ENCODE measurements at regions not wholly inside any gene's neighbourhood (a gene's known extent, or its start where the extent isn't known, plus 50 kb on each side); places are given as distances from the start of the nearest gene placed in this dataset.

GRCh38 chr10:128530946-128531345 is 404.7 kb upstream of the MKI67 start:
- no peak overlapping the region for H3K4ac ChIP-seq (ENCODE audit: low read length)
- H3K36me3 ChIP-seq (replicated peaks in 1 of 2; ENCODE audit: control insufficient read depth in 2 of 2, insufficient read depth in 2 of 2, low read length in 2 of 2) = no peaks in the 10 kb centered on the region
- H3K18ac ChIP-seq (ENCODE audit: low read length) = no peak overlapping the region
- no peak overlapping the region for H4K8ac ChIP-seq (ENCODE audit: low read depth, low read length)
- H2AK5ac ChIP-seq (ENCODE audit: low read depth, low read length) = no peak overlapping the region
- H3K9me3 ChIP-seq (replicated peaks in 1 of 2; ENCODE audit: control insufficient read depth in 2 of 2, insufficient read depth in 1 of 2, low read depth in 1 of 2, low read length in 2 of 2) = no peaks in the 10 kb centered on the region
- no peak overlapping the region for H3K27ac ChIP-seq (replicated peaks; ENCODE audit: low read length)
- no peak overlapping the region for H3K4me3 ChIP-seq (ENCODE audit: low read length in 2 of 2)
- H3K4me1 ChIP-seq (ENCODE audit: control insufficient read depth in 2 of 2, insufficient read depth in 1 of 2, low read depth in 1 of 2, low read length in 2 of 2) = peaks cover 0 to 2% of the 10 kb centered on the region in 2 donors
- no peak overlapping the region for H2BK120ac ChIP-seq (ENCODE audit: low read depth, low read length)
- H3K4me2 ChIP-seq (ENCODE audit: insufficient read depth, low read length, poor library complexity, severe bottlenecking) = no peak overlapping the region
- H3K79me1 ChIP-seq (ENCODE audit: low read depth, low read length) = no peaks in the 10 kb centered on the region
- H3K14ac ChIP-seq (ENCODE audit: low read length) = no peak overlapping the region
- H3K23ac ChIP-seq (ENCODE audit: low read depth, low read length, poor library complexity) = no peak overlapping the region
- H2AFZ ChIP-seq (ENCODE audit: low read length) = no peak overlapping the region
- no peak overlapping the region for H2BK12ac ChIP-seq (ENCODE audit: low read length)
- H4K91ac ChIP-seq (ENCODE audit: low read depth, low read length, poor library complexity) = no peak overlapping the region
- no peak overlapping the region for H2BK15ac ChIP-seq (ENCODE audit: low read length)
- peaks cover 0 to 1% (median 0%) of the 10 kb centered on the region in 3 experiments for H3K27me3 ChIP-seq (ENCODE audit: control insufficient read depth in 3 of 3, insufficient read depth in 3 of 3, low read depth in 1 of 3, low read length in 3 of 3)
- no peak overlapping the region for H2BK5ac ChIP-seq (ENCODE audit: low read length)
- H3K9ac ChIP-seq (ENCODE audit: low read depth, low read length, poor library complexity) = no peak overlapping the region
- no peak for DNase-seq (ENCODE audit: low spot score)
- WGBS, 2 donors (ENCODE audit: extremely low coverage in 2 of 2, insufficient read length in 2 of 2, insufficient replicate concordance in 1 of 2) = no CpG with 5 or more reads among the region's 2 CpGs

GRCh38 chr10:128534686-128535085 is 408.5 kb upstream of the MKI67 start:
- H3K27me3 ChIP-seq (ENCODE audit: control insufficient read depth in 3 of 3, insufficient read depth in 3 of 3, low read depth in 1 of 3, low read length in 3 of 3) = peaks cover 0 to 6% (median 1%) of the 10 kb centered on the region in 3 experiments
- no peak for DNase-seq (ENCODE audit: low spot score)
- no peaks in the 10 kb centered on the region for H3K79me1 ChIP-seq (ENCODE audit: low read depth, low read length)
- H2BK120ac ChIP-seq (ENCODE audit: low read depth, low read length) = no peak overlapping the region
- H3K4me3 ChIP-seq (ENCODE audit: low read length in 2 of 2) = no peak overlapping the region
- H4K91ac ChIP-seq (ENCODE audit: low read depth, low read length, poor library complexity) = no peak overlapping the region
- no peak overlapping the region for H2BK5ac ChIP-seq (ENCODE audit: low read length)
- no CpG with 5 or more reads among the region's 5 CpGs for WGBS, 2 donors (ENCODE audit: extremely low coverage in 2 of 2, insufficient read length in 2 of 2, insufficient replicate concordance in 1 of 2)
- no peak overlapping the region for H2BK12ac ChIP-seq (ENCODE audit: low read length)
- no peak overlapping the region for H3K23ac ChIP-seq (ENCODE audit: low read depth, low read length, poor library complexity)
- no peak overlapping the region for H3K4ac ChIP-seq (ENCODE audit: low read length)
- H2AK5ac ChIP-seq (ENCODE audit: low read depth, low read length) = no peak overlapping the region
- no peak overlapping the region for H3K18ac ChIP-seq (ENCODE audit: low read length)
- H3K14ac ChIP-seq (ENCODE audit: low read length) = no peak overlapping the region
- no peak overlapping the region for H3K4me2 ChIP-seq (ENCODE audit: insufficient read depth, low read length, poor library complexity, severe bottlenecking)
- no peak overlapping the region for H2BK15ac ChIP-seq (ENCODE audit: low read length)
- H4K8ac ChIP-seq (ENCODE audit: low read depth, low read length) = no peak overlapping the region
- H3K27ac ChIP-seq (replicated peaks; ENCODE audit: low read length) = no peak overlapping the region
- H3K9me3 ChIP-seq (replicated peaks in 1 of 2; ENCODE audit: control insufficient read depth in 2 of 2, insufficient read depth in 1 of 2, low read depth in 1 of 2, low read length in 2 of 2) = no peaks in the 10 kb centered on the region
- H3K36me3 ChIP-seq (replicated peaks in 1 of 2; ENCODE audit: control insufficient read depth in 2 of 2, insufficient read depth in 2 of 2, low read length in 2 of 2) = no peaks in the 10 kb centered on the region
- H3K9ac ChIP-seq (ENCODE audit: low read depth, low read length, poor library complexity) = no peak overlapping the region
- H2AFZ ChIP-seq (ENCODE audit: low read length) = no peak overlapping the region
- H3K4me1 ChIP-seq (ENCODE audit: control insufficient read depth in 2 of 2, insufficient read depth in 1 of 2, low read depth in 1 of 2, low read length in 2 of 2) = peaks cover 0 to 2% of the 10 kb centered on the region in 2 donors

GRCh38 chr10:128536259-128536658 is 410.0 kb upstream of the MKI67 start:
- DNase-seq (ENCODE audit: low spot score) = no peak
- peaks cover 0 to 2% of the 10 kb centered on the region in 2 donors for H3K4me1 ChIP-seq (ENCODE audit: control insufficient read depth in 2 of 2, insufficient read depth in 1 of 2, low read depth in 1 of 2, low read length in 2 of 2)
- H3K27me3 ChIP-seq (ENCODE audit: control insufficient read depth in 3 of 3, insufficient read depth in 3 of 3, low read depth in 1 of 3, low read length in 3 of 3) = peaks cover 0 to 19% (median 4%) of the 10 kb centered on the region in 3 experiments

GRCh38 chr10:128537834-128538330 is 411.7 kb upstream of the MKI67 start:
- Histone ChIP-seq H3K9me3 (replicated peaks in 1 of 2; ENCODE audit: control insufficient read depth in 2 of 2, insufficient read depth in 1 of 2, low read depth in 1 of 2, low read length in 2 of 2) (no peaks in the 10 kb centered on the region), H2BK15ac (ENCODE audit: low read length) (no peak overlapping the region), H3K14ac (ENCODE audit: low read length) (no peak overlapping the region), H3K27me3 (ENCODE audit: control insufficient read depth in 3 of 3, insufficient read depth in 3 of 3, low read depth in 1 of 3, low read length in 3 of 3) (peaks cover 0 to 31% (median 4%) of the 10 kb centered on the region in 3 experiments), H3K79me1 (ENCODE audit: low read depth, low read length) (no peaks in the 10 kb centered on the region), H4K8ac (ENCODE audit: low read depth, low read length) (no peak overlapping the region), H3K4ac (ENCODE audit: low read length) (no peak overlapping the region), H3K36me3 (replicated peaks in 1 of 2; ENCODE audit: control insufficient read depth in 2 of 2, insufficient read depth in 2 of 2, low read length in 2 of 2) (no peaks in the 10 kb centered on the region), H2BK5ac (ENCODE audit: low read length) (no peak overlapping the region), H2BK120ac (ENCODE audit: low read depth, low read length) (no peak overlapping the region), H2BK12ac (ENCODE audit: low read length) (no peak overlapping the region), H3K9ac (ENCODE audit: low read depth, low read length, poor library complexity) (no peak overlapping the region), H3K4me1 (ENCODE audit: control insufficient read depth in 2 of 2, insufficient read depth in 1 of 2, low read depth in 1 of 2, low read length in 2 of 2) (peaks cover 0 to 2% of the 10 kb centered on the region in 2 donors), H3K4me3 (ENCODE audit: low read length in 2 of 2) (no peak overlapping the region), H2AFZ (ENCODE audit: low read length) (no peak overlapping the region), H3K18ac (ENCODE audit: low read length) (no peak overlapping the region), H3K27ac (replicated peaks; ENCODE audit: low read length) (no peak overlapping the region), H2AK5ac (ENCODE audit: low read depth, low read length) (no peak overlapping the region), H3K4me2 (ENCODE audit: insufficient read depth, low read length, poor library complexity, severe bottlenecking) (no peak overlapping the region), H4K91ac (ENCODE audit: low read depth, low read length, poor library complexity) (no peak overlapping the region), H3K23ac (ENCODE audit: low read depth, low read length, poor library complexity) (no peak overlapping the region)
- no peak for DNase-seq (ENCODE audit: low spot score)
- WGBS, 2 donors (ENCODE audit: extremely low coverage in 2 of 2, insufficient read length in 2 of 2, insufficient replicate concordance in 1 of 2) = no CpG with 5 or more reads among the region's 7 CpGs

More at GRCh38 chr10:128536259-128536658, 410.0 kb upstream of the MKI67 start:
- Histone ChIP-seq H2BK12ac (ENCODE audit: low read length) (no peak overlapping the region), H3K23ac (ENCODE audit: low read depth, low read length, poor library complexity) (no peak overlapping the region), H2BK120ac (ENCODE audit: low read depth, low read length) (no peak overlapping the region), H4K91ac (ENCODE audit: low read depth, low read length, poor library complexity) (no peak overlapping the region), H4K8ac (ENCODE audit: low read depth, low read length) (no peak overlapping the region), H2AFZ (ENCODE audit: low read length) (no peak overlapping the region), H3K4me2 (ENCODE audit: insufficient read depth, low read length, poor library complexity, severe bottlenecking) (no peak overlapping the region), H3K27ac (replicated peaks; ENCODE audit: low read length) (no peak overlapping the region), H2BK15ac (ENCODE audit: low read length) (no peak overlapping the region), H3K14ac (ENCODE audit: low read length) (no peak overlapping the region), H3K18ac (ENCODE audit: low read length) (no peak overlapping the region), H3K79me1 (ENCODE audit: low read depth, low read length) (no peaks in the 10 kb centered on the region), H3K4me3 (ENCODE audit: low read length in 2 of 2) (no peak overlapping the region), H3K9me3 (replicated peaks in 1 of 2; ENCODE audit: control insufficient read depth in 2 of 2, insufficient read depth in 1 of 2, low read depth in 1 of 2, low read length in 2 of 2) (no peaks in the 10 kb centered on the region), H3K36me3 (replicated peaks in 1 of 2; ENCODE audit: control insufficient read depth in 2 of 2, insufficient read depth in 2 of 2, low read length in 2 of 2) (no peaks in the 10 kb centered on the region), H3K9ac (ENCODE audit: low read depth, low read length, poor library complexity) (no peak overlapping the region), H2AK5ac (ENCODE audit: low read depth, low read length) (no peak overlapping the region), H2BK5ac (ENCODE audit: low read length) (no peak overlapping the region), H3K4ac (ENCODE audit: low read length) (no peak overlapping the region)
- no CpG with 5 or more reads among the region's 6 CpGs for WGBS, 2 donors (ENCODE audit: extremely low coverage in 2 of 2, insufficient read length in 2 of 2, insufficient replicate concordance in 1 of 2)

Data from neuronal stem cell (in vitro differentiated cells).